Naive thymus-derived CD8-positive, alpha-beta T cell (primary cell): ENCODE measurements at regions not wholly inside any gene's neighbourhood (a gene's known extent, or its start where the extent isn't known, plus 50 kb on each side); places are given as distances from the start of the nearest gene placed in this dataset.
A peak's percentile ranks its signal among the peaks of the same experiment; 100 is the strongest.

Experiments
- ATAC-seq, 2 donors: fragments of 150-1000 bp; cut with Tn5 transposase in 1 of 2; sonication (Bioruptor Pico), chemical (Tn5 transposase) in 1 of 2; 1 replicate in 1 of 2; 2 replicates in 1 of 2; pipeline ENCODE4 v1.10.0; 2021; ENCODE audit warnings: mild to moderate bottlenecking in 2 of 2, moderate library complexity in 2 of 2
- POLR2A ChIA-PET: fragments of 350-600 bp; sonication (Branson Sonifier 250); formaldehyde crosslinking; loops from one replicate; lab custom pipeline; 2021; ENCODE audit warnings: antibody characterized with exemption; lab: Charles Lee
- DNase-seq, 10 donors: peaks; one replicate each; pipeline versions ENCODE4 v3.0.0 to v3.0.0-alpha.2; 2020 to 2022
- H3K27ac Mint-ChIP-seq, 10 donors: one replicate each; pipeline ENCODE4 v1.8.0; 2020 to 2022; ENCODE audit warnings: mild to moderate bottlenecking in 10 of 10, mixed read lengths in 10 of 10, moderate library complexity in 4 of 10, inconsistent platforms in 1 of 10
- H3K27me3 Mint-ChIP-seq, 5 donors: one replicate each; pipeline ENCODE4 v1.8.0; 2021 to 2022; ENCODE audit warnings: mixed read lengths in 5 of 5
- H3K36me3 Mint-ChIP-seq, 3 donors: one replicate each; pipeline ENCODE4 v1.8.0; 2020 to 2022; ENCODE audit warnings: mixed read lengths in 3 of 3, mild to moderate bottlenecking in 2 of 3, inconsistent platforms in 1 of 3
- H3K4me1 Mint-ChIP-seq, 4 donors: one replicate each; pipeline ENCODE4 v1.8.0; 2021 to 2022; ENCODE audit warnings: mixed read lengths in 4 of 4
- H3K4me3 Mint-ChIP-seq, 10 donors: one replicate each; pipeline ENCODE4 v1.8.0; 2020 to 2022; ENCODE audit warnings: mild to moderate bottlenecking in 10 of 10, mixed read lengths in 10 of 10, moderate library complexity in 6 of 10, inconsistent platforms in 1 of 10
- H3K9me3 Mint-ChIP-seq, 9 donors: one replicate each; pipeline ENCODE4 v1.8.0; 2020 to 2022; ENCODE audit warnings: mixed read lengths in 9 of 9, mild to moderate bottlenecking in 3 of 9, inconsistent platforms in 1 of 9, moderate library complexity in 1 of 9

DNA sequence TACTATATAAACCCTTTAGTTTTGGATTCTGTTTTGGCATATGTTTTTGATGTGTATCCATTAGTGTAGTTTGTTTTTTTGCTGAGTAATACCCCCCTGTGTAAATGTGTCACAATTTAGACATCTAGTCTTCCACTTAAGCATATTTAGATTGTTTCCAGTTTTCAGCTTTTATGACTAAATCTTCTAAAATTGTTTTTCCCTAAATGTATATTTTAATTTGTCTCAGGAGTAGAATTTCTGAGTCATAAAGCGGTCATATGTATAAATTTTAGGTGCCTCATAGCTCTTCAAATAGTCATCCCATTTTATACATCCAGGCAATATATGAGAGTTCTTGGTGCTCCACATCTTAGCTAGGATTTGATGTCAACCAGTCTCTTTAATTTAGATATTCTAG lies 1348.0 kb downstream of the MRPL39 start:
- POLR2A ChIA-PET, result no interaction called here
- H3K36me3 Mint-ChIP-seq, result peaks cover 0 to 4% (median 0%) of the 10 kb centered on the region in 3 donors
- H3K4me3 Mint-ChIP-seq, result no peak overlapping the region
- ATAC-seq, result no peak
- H3K4me1 Mint-ChIP-seq, result no peaks in the 10 kb centered on the region
- peaks cover 0 to 9% (median 0%) of the 10 kb centered on the region in 5 donors for H3K27me3 Mint-ChIP-seq
- H3K27ac Mint-ChIP-seq, result no peak overlapping the region
- H3K9me3 Mint-ChIP-seq, result peaks cover 0 to 15% (median 3%) of the 10 kb centered on the region in 9 donors
- no peak for DNase-seq

DNA sequence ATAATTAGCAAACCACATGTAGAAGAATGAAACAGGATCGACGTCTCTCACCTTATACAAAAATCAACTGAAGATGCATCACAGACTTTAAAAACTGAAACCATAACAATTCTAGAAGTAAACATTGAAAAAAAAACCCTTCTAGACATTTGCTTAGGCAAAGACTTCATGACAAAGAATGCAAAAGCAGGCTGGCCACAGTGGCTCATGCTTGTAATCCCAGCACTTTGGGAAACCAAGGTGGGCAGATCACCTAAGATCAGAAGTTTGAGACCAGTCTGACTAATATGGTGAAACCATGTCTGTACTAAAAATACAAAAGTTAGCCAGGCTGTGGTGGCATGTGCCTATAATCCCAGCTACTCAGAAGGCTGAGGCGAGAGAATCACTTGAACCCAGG lies 1351.7 kb downstream of the MRPL39 start:
- H3K36me3 Mint-ChIP-seq, result no peaks in the 10 kb centered on the region
- peaks cover 0 to 3% (median 0%) of the 10 kb centered on the region in 5 donors for H3K27me3 Mint-ChIP-seq
- ATAC-seq (no peak), DNase-seq (no peak)
- H3K4me3 Mint-ChIP-seq, result no peak overlapping the region
- no peaks in the 10 kb centered on the region for H3K4me1 Mint-ChIP-seq
- H3K9me3 Mint-ChIP-seq, result peaks cover 0 to 15% (median 3%) of the 10 kb centered on the region in 9 donors
- no peak overlapping the region for H3K27ac Mint-ChIP-seq
- POLR2A ChIA-PET, result no interaction called here

DNA sequence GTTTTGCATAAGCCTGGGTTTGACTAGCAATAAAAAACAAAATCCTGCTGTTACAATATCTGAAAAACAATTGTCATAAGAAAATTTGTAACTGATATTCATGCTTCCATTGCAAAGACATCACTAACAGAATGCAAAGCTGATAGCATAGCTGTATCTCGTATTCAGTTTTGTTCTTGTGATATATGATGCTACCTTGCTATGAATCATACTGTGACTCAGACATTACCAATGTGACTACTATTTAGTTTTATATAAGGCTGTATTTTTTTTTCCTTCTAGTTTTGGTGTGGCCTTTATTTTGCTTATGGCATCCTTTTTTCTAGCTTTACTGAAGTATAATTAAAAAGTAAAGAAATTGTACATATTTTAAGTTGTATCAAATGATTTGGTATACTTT lies 1381.8 kb downstream of the MRPL39 start:
- ATAC-seq (no peak), DNase-seq (no peak)
- H3K9me3 Mint-ChIP-seq, result peaks cover 0 to 8% (median 2%) of the 10 kb centered on the region in 9 donors
- H3K27ac Mint-ChIP-seq, result no peak overlapping the region
- peaks cover 0 to 4% (median 0%) of the 10 kb centered on the region in 5 donors for H3K27me3 Mint-ChIP-seq
- H3K4me3 Mint-ChIP-seq, result no peak overlapping the region
- no peaks in the 10 kb centered on the region for H3K4me1 Mint-ChIP-seq
- POLR2A ChIA-PET, result no interaction called here
- no peaks in the 10 kb centered on the region for H3K36me3 Mint-ChIP-seq

DNA sequence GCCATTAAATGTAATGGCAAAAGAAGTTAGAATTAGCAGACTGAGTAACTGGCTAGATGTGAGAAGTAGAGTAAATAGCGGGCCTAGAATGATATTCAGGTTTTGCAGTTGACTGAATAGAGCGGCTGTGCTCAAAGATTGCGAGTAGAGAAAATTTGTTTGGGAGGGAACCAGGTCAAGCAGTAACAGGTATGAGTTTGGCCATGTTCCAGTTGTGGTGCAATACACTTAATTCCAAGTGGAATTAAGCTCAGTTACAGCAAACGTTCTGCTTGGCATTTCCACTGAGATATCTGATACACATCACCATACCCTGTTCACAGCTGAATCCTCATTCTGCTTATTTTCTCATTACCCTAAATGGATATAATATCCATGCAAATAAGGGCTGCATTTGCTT lies 1382.9 kb downstream of the MRPL39 start:
- no peak overlapping the region for H3K27ac Mint-ChIP-seq
- ATAC-seq (no peak), DNase-seq (no peak)
- H3K27me3 Mint-ChIP-seq, result peaks cover 0 to 4% (median 0%) of the 10 kb centered on the region in 5 donors
- H3K4me1 Mint-ChIP-seq, result no peaks in the 10 kb centered on the region
- no peaks in the 10 kb centered on the region for H3K36me3 Mint-ChIP-seq
- no peak overlapping the region for H3K4me3 Mint-ChIP-seq
- POLR2A ChIA-PET, result no interaction called here
- peaks cover 0 to 8% (median 2%) of the 10 kb centered on the region in 9 donors for H3K9me3 Mint-ChIP-seq

DNA sequence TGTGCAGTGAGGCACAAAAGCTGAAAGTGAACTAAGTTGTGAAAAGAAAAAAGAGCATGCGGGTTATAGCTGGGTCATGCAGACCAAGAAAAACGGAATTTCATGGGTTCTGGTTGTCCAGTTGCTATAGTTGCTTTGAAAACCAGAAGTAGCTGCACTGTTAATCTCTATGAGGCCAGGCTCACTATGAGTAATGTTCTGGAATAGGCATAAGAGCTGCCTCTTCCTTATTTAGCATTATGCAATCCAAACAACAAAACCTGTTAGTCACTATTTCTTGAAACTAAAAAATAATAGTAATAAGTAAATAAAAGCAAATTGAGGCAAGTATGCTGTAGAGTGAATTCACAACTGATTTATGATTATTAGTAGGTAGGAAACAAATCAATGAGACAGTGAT lies 1383.7 kb downstream of the MRPL39 start:
- Mint-ChIP-seq H3K27ac (no peak overlapping the region), H3K9me3 (peaks cover 0 to 8% (median 2%) of the 10 kb centered on the region in 9 donors), H3K36me3 (no peaks in the 10 kb centered on the region), H3K4me3 (no peak overlapping the region), H3K4me1 (no peaks in the 10 kb centered on the region), H3K27me3 (peaks cover 0 to 4% (median 0%) of the 10 kb centered on the region in 5 donors)
- DNase-seq (no peak), ATAC-seq (no peak)
- POLR2A ChIA-PET, result no interaction called here

DNA sequence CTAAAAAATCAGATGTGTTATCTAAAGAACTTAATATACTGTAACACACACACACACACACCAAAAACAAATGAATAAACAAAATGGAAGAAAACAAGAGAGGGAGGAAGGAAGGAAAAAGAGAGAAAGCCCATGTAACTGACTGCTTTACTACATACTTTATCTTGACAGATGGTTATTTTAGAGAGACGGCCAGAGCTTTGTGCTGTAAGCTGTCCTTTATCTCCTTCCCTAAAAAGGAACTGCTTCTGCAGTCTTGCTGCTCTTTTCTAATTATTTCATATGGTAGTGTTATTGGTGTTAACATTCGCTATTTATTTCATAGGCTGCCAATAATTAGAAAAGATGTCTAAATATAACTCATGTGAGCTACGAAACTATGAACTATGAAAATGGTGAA lies 1384.6 kb downstream of the MRPL39 start:
- H3K36me3 Mint-ChIP-seq, result no peaks in the 10 kb centered on the region
- peaks cover 0 to 6% (median 2%) of the 10 kb centered on the region in 9 donors for H3K9me3 Mint-ChIP-seq
- no peak overlapping the region for H3K4me3 Mint-ChIP-seq
- POLR2A ChIA-PET, result no interaction called here
- no peak for DNase-seq
- H3K27me3 Mint-ChIP-seq, result peaks cover 0 to 4% (median 0%) of the 10 kb centered on the region in 5 donors
- H3K27ac Mint-ChIP-seq, result peak overlapping the region in 1 of 10 donors; percentile 3
- no peak for ATAC-seq
- H3K4me1 Mint-ChIP-seq, result no peaks in the 10 kb centered on the region

DNA sequence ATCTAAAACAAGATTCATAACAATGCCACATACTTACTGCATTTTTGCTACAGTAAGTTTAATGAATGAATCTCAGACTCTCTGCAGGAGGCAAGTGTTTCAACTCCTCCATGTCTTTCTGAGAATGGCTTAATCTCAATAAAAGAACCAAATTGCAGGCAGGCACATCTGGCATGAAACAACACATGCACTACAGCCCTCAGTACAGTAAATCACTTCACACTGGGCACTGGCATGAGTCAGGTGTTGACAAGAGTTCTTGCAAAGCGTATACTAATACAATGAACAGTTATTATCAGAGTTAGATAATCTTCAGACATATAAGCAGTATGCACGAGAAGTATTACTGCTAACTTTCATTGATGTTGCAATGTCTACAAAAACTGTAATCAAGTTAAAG lies 1386.8 kb downstream of the MRPL39 start:
- no peaks in the 10 kb centered on the region for H3K36me3 Mint-ChIP-seq
- DNase-seq, result no peak
- H3K9me3 Mint-ChIP-seq, result no peaks in the 10 kb centered on the region
- H3K4me1 Mint-ChIP-seq, result no peaks in the 10 kb centered on the region
- H3K27me3 Mint-ChIP-seq, result peaks cover 0 to 9% (median 2%) of the 10 kb centered on the region in 5 donors
- H3K4me3 Mint-ChIP-seq, result no peak overlapping the region
- ATAC-seq, result no peak
- H3K27ac Mint-ChIP-seq, result no peak overlapping the region
- POLR2A ChIA-PET, result no interaction called here

DNA sequence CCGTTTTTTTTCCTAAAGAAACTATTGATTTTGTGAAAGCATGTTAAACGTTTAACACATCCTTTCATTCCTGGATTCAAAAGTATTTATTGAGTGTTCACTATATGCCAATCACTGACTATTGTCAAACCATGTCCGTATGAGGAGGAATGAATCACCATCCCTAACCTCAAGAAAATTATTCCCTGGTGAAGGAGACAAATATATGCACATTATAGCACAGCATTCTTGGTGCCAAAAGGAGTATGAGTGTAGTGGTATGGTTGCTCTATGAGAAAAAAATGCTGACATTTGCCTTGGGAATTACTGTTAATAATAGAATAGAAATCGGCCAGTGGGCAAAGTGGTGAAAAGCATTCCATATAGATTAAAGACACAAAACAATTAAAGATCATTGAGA lies 1390.1 kb downstream of the MRPL39 start:
- Mint-ChIP-seq H3K9me3 (no peaks in the 10 kb centered on the region), H3K27ac (no peak overlapping the region), H3K27me3 (peaks cover 0 to 9% (median 2%) of the 10 kb centered on the region in 5 donors), H3K36me3 (no peaks in the 10 kb centered on the region), H3K4me3 (no peak overlapping the region), H3K4me1 (no peaks in the 10 kb centered on the region)
- ATAC-seq (no peak), DNase-seq (no peak)
- POLR2A ChIA-PET, result no interaction called here

DNA sequence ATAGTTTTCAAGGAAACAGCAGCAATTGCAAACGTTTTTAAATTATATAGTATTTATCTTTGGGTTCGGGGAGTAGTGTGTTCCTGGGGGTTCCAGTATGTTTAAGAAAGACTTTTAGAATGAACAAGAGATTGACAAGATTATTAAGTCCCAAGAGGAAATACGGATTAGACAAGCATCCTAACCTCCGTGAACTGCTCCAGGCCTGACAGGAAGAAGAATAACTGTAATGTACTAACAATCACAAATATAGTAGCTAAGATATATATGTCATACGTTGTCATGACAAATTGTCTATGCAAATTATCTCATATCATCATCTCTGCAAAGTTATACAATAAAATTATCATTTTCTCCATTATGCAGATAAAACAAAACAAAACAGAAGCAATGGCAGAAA lies 1397.2 kb downstream of the MRPL39 start:
- no peaks in the 10 kb centered on the region for H3K4me1 Mint-ChIP-seq

DNA sequence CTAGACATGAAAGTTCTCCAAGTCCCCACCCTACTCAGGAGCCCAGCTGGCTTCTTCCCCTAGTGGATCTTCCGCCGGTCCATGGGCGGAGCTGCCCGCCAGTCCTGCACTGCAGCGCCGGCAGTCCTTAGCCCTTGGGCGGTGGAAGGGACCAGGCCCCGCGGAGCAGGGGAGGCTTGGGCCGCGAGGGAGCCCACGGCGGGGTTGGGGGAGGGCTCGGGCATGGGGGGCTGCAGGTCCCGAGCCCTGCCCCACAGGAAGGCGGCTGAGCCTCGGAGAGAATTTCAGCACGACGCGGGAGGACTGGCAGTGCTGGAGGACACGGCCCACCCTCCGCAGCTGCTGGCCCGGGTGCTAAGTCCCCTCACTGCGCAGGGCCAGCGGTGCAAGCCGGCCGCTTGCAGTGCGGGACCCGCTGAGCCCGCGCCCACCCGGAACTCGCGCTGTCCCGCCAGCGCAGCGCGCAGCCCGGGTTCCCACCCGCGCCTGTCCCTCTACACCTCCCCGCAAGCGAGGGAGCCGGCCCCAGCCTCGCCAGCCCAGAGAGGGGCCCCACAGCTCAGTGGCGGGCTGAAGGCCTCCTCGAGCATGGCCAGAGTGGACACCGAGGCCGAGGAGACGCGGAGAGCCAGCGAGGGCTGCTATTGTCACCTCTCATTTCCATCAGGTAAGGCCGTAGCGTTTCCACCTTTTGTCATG lies 1398.6 kb downstream of the MRPL39 start:
- Mint-ChIP-seq H3K27me3 (peaks cover 0 to 4% (median 0%) of the 10 kb centered on the region in 5 donors), H3K27ac (no peak overlapping the region), H3K4me1 (no peaks in the 10 kb centered on the region), H3K4me3 (no peak overlapping the region), H3K36me3 (no peaks in the 10 kb centered on the region), H3K9me3 (peaks cover 0 to 3% (median 0%) of the 10 kb centered on the region in 9 donors)
- POLR2A ChIA-PET, result no interaction called here
- ATAC-seq (no peak), DNase-seq (no peak)

More for the DNA sequence above, 1397.2 kb downstream of the MRPL39 start:
- Mint-ChIP-seq H3K27me3 (peaks cover 0 to 8% (median 0%) of the 10 kb centered on the region in 5 donors), H3K9me3 (peaks cover 0 to 3% (median 0%) of the 10 kb centered on the region in 9 donors), H3K27ac (no peak overlapping the region), H3K4me3 (no peak overlapping the region), H3K36me3 (no peaks in the 10 kb centered on the region)
- ATAC-seq, result no peak
- POLR2A ChIA-PET, result no interaction called here
- DNase-seq, result no peak

DNA sequence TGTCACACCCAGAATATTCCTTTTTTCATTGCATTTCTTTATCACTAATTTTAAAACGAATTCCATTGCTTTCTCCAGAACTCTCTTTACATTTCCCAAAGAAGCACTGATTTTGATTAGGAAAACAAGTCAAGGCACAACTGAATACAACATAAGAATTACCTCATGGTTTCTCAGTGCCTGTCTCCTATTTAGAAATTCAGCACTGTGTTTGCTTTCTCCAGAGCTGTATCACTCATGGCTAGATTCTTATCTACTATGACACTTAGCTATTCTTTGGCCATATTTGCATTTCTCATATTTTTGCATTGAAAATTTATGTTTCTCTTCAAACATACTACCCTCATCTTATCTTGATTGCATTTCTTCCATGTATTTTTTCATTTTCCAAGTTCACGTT lies 1402.0 kb downstream of the MRPL39 start:
- ATAC-seq (no peak), DNase-seq (no peak)
- Mint-ChIP-seq H3K4me1 (no peaks in the 10 kb centered on the region), H3K4me3 (no peak overlapping the region), H3K27me3 (peaks cover 0 to 4% (median 0%) of the 10 kb centered on the region in 5 donors), H3K9me3 (peaks cover 0 to 7% (median 0%) of the 10 kb centered on the region in 9 donors), H3K36me3 (no peaks in the 10 kb centered on the region), H3K27ac (no peak overlapping the region)
- POLR2A ChIA-PET, result no interaction called here

DNA sequence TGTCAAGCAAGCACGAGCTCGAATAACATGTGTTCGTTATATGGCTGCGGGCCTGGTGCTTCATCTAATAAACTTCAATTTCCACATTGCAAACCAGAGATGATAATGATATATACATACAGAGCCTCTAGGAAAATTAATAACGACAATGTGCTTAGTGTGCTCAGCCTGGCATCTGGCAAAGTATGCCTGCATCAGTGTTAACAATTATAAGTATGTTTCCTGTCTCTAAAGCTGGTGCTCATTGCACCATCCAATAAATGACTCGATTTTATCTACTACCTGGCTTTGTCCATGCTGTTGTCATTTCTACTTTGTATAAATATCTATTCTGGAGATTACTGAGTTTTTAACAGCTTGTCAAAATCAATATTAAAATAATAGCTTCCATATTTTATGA lies 1402.6 kb downstream of the MRPL39 start:
- POLR2A ChIA-PET, result no interaction called here
- H3K4me3 Mint-ChIP-seq, result no peak overlapping the region
- no peaks in the 10 kb centered on the region for H3K4me1 Mint-ChIP-seq
- H3K36me3 Mint-ChIP-seq, result no peaks in the 10 kb centered on the region
- no peak overlapping the region for H3K27ac Mint-ChIP-seq
- H3K27me3 Mint-ChIP-seq, result peaks cover 0 to 2% (median 0%) of the 10 kb centered on the region in 5 donors
- DNase-seq, result no peak
- ATAC-seq, result no peak
- peaks cover 0 to 6% (median 0%) of the 10 kb centered on the region in 9 donors for H3K9me3 Mint-ChIP-seq

DNA sequence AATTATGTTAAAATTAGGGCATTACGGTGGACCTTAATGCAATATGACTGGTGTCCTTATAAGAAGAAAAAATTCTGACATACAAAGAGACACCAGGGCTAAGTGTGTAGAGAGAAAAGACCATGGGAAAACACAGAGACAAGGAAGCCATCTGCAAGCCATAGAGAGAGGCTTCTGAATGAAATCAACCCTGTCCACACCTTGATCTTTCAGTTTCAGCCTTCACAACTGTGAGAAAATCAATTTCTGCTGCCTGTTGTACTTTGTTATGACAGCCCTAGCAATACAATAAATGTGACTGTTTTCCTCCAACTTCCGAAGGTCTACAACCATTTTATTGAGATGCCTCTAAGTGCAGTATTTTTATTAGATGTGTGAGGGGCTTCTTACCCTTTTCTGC lies 1407.2 kb downstream of the MRPL39 start:
- Mint-ChIP-seq H3K27me3 (no peaks in the 10 kb centered on the region), H3K9me3 (peaks cover 0 to 7% (median 0%) of the 10 kb centered on the region in 9 donors), H3K4me3 (no peak overlapping the region), H3K36me3 (no peaks in the 10 kb centered on the region), H3K27ac (no peak overlapping the region), H3K4me1 (peaks cover 0 to 4% (median 0%) of the 10 kb centered on the region in 4 donors)
- ATAC-seq, result no peak
- POLR2A ChIA-PET, result no interaction called here
- DNase-seq, result no peak

DNA sequence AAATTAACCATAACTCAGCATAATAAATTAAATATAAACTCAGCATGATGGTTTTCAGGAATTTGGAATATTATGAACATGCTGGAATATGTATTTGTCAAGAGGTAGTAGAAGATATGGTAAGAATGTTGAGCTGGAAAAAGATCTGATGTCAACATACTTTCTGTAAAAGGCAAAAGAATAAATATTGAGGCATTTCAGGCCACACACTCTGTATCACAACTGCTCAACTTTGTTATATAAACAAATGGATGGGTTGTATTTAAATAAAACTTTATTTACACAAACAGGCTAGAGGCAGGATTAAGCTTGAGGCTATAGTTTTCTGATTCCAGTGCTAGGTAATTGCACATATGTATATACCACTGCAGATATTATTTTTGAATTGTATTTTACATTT lies 1409.4 kb downstream of the MRPL39 start:
- H3K27me3 Mint-ChIP-seq, result peaks cover 0 to 3% (median 0%) of the 10 kb centered on the region in 5 donors
- ATAC-seq (no peak), DNase-seq (no peak)
- no peak overlapping the region for H3K27ac Mint-ChIP-seq
- peaks cover 0 to 6% (median 0%) of the 10 kb centered on the region in 9 donors for H3K9me3 Mint-ChIP-seq
- POLR2A ChIA-PET, result no interaction called here
- H3K4me1 Mint-ChIP-seq, result peaks cover 0 to 4% (median 0%) of the 10 kb centered on the region in 4 donors
- H3K36me3 Mint-ChIP-seq, result no peaks in the 10 kb centered on the region
- H3K4me3 Mint-ChIP-seq, result no peak overlapping the region
